Ascending aorta (tissue), 2 donors: ENCODE measurements at regions not wholly inside any gene's neighbourhood (a gene's known extent, or its start where the extent isn't known, plus 50 kb on each side); places are given as distances from the start of the nearest gene placed in this dataset.

ENCODE experiments used
- DNase-seq, 2 donors: peaks; one replicate each; pipeline ENCODE4 v3.0.0-alpha.2; 2019; ENCODE audit warnings: low spot score in 2 of 2
- H3K27ac ChIP-seq, 2 donors: fragments of 200-600 bp; sonication (generic); one replicate each; pipeline ENCODE4 v1.5.1; 2016 to 2017; ENCODE audit warnings: mild to moderate bottlenecking in 1 of 2
- H3K27me3 ChIP-seq: fragments of 200-600 bp; sonication (generic); one replicate; pipeline ENCODE4 v1.5.1; 2017
- H3K36me3 ChIP-seq, 2 donors: fragments of 200-600 bp; sonication (generic); one replicate each; pipeline ENCODE4 v1.5.1; 2016
- H3K4me1 ChIP-seq, 2 donors: fragments of 200-600 bp; sonication (generic); one replicate each; pipeline ENCODE4 v1.5.1; 2016 to 2017; ENCODE audit warnings: mild to moderate bottlenecking in 1 of 2
- H3K4me3 ChIP-seq, 2 donors: fragments of 200-600 bp; sonication (generic); one replicate each; pipeline ENCODE4 v1.5.1; 2016 to 2017; ENCODE audit warnings: mild to moderate bottlenecking in 1 of 2
- H3K9me3 ChIP-seq, 2 donors: fragments of 200-600 bp; sonication (generic); one replicate each; pipeline ENCODE4 v1.5.1; 2016
- intact Hi-C: fragments of 100-400 bp; cut with DNase I; formaldehyde crosslinking; loops from one replicate; pipeline ENCODE4 v1.15.1; 2023
- TF ChIP-seq, protein P1 (sequence below), 3 experiments: fragments of 200-600 bp in 2 of 3; fragments of 450-650 bp in 1 of 3; sonication (generic) in 2 of 3; IDR thresholded peaks; one replicate each; pipeline ENCODE4 v1.5.1; 2016 to 2019; ENCODE audit warnings: antibody characterized with exemption in 3 of 3, mild to moderate bottlenecking in 1 of 3, moderate library complexity in 1 of 3

DNA sequence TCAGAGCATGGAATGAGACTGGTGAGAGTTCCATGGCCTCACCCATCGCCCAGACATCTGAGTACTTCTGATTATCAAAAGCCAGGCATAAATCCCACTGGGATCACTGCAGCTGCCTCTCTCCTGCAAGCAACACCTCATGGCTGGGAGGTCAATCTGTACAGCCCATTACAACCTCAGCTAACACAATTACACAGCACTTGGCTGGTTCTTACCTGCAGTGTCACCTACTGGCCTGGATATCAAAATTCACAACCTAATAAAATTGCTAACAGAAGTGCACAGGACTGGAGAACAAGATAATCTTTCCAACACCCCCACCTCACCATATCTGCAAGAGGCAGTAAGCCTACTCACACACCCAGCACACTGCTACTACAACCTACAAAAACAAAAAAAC is 341.7 kb upstream of the NDST3 start:
- TF ChIP-seq, protein P1, sequence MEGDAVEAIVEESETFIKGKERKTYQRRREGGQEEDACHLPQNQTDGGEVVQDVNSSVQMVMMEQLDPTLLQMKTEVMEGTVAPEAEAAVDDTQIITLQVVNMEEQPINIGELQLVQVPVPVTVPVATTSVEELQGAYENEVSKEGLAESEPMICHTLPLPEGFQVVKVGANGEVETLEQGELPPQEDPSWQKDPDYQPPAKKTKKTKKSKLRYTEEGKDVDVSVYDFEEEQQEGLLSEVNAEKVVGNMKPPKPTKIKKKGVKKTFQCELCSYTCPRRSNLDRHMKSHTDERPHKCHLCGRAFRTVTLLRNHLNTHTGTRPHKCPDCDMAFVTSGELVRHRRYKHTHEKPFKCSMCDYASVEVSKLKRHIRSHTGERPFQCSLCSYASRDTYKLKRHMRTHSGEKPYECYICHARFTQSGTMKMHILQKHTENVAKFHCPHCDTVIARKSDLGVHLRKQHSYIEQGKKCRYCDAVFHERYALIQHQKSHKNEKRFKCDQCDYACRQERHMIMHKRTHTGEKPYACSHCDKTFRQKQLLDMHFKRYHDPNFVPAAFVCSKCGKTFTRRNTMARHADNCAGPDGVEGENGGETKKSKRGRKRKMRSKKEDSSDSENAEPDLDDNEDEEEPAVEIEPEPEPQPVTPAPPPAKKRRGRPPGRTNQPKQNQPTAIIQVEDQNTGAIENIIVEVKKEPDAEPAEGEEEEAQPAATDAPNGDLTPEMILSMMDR (IDR thresholded peaks at IDR 0.05), result no peak
- no peaks in the 10 kb centered on the region for H3K4me1 ChIP-seq
- intact Hi-C loops, result no loop called here
- H3K27me3 ChIP-seq, result no peaks in the 10 kb centered on the region
- no peak overlapping the region for H3K4me3 ChIP-seq
- no peaks in the 10 kb centered on the region for H3K36me3 ChIP-seq
- no peak for DNase-seq
- H3K27ac ChIP-seq, result no peak overlapping the region
- H3K9me3 ChIP-seq, result peaks cover 0 to 4% of the 10 kb centered on the region in 2 donors

DNA sequence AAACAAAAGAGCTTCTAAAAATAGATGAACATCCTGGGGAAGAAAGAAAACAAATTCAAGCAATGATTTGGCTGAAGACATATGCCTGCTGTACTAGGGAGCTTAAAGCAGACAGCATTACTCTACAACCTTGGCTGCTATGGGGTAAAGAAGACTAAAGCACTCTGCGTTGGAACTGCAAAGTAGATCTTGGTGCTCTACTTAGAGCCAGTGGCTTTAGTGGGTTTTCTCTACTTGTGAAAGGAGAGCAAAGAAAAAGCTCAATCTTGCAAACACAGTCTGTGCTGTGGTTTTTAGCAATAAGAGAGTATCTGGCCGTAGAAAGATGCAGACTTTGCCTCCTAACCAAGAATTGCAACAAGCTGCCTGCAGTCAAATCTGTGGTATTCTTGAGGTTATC is 334.7 kb upstream of the NDST3 start:
- Histone ChIP-seq H3K4me1 (no peaks in the 10 kb centered on the region), H3K9me3 (no peaks in the 10 kb centered on the region), H3K27me3 (no peaks in the 10 kb centered on the region), H3K27ac (no peak overlapping the region), H3K36me3 (no peaks in the 10 kb centered on the region), H3K4me3 (no peak overlapping the region)
- TF ChIP-seq, protein P1 (IDR thresholded peaks at IDR 0.05), result no peak
- DNase-seq, result no peak
- intact Hi-C loops, result no loop called here

DNA sequence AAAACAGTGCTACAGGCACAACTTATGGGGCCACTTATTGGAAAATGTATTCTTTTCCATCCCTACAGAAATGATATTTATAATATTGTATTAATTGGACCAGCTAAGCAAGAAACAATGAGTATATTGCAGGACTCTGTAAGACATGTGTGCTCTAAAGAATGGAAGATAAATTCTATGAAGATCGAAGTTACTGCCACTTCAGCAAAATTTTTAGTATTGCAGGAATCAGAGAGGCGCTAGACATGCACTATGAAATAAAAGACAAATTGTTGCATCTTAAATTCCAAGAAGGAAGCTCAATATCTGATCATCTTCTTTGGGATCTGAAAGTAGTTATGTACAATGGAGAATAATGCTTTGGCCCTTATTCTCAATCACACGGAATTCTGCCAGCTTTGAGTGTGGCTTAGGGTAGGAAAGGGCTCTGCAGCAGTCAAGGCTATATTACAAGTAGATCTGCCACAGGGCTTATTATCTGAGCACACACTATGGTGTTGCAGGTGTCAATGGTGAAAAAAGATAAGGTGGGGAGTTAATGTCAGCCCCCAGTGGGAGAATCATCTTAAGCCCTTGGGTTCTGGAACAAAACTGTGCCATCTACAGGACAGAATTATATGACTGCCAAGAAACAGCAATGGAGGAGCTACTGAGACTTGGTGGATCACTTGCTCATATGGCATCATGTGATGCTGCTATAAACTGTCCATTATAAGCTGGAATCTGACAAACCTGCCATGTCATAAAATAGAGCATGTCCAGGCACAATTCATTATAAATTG is 334.0 kb upstream of the NDST3 start:
- Histone ChIP-seq H3K36me3 (no peaks in the 10 kb centered on the region), H3K27me3 (no peaks in the 10 kb centered on the region), H3K9me3 (no peaks in the 10 kb centered on the region), H3K4me1 (no peaks in the 10 kb centered on the region), H3K27ac (no peak overlapping the region), H3K4me3 (no peak overlapping the region)
- TF ChIP-seq, protein P1 (IDR thresholded peaks at IDR 0.05), result no peak
- intact Hi-C loops, result no loop called here
- DNase-seq, result no peak

DNA sequence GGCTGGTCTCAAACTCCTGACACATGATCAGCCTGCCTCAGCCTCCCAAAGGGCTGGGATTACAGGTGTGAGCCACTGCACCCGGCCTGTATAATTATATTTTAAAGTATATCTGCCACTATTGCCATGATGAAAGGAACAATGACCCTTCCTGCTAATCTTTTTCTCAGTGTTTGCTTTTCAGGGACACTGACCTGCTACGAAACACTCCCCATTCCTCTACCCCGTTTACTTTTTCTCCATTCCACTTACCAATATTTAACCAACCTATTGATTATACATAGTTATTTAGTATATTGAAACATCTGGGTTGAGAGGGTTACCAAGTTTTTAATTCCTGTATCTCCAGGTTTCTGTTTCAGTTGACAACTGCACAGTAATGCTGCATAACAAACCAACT is 331.9 kb upstream of the NDST3 start:
- H3K4me3 ChIP-seq, result no peak overlapping the region
- no peak for DNase-seq
- TF ChIP-seq, protein P1 (IDR thresholded peaks at IDR 0.05), result no peak
- no peak overlapping the region for H3K27ac ChIP-seq
- H3K9me3 ChIP-seq, result no peaks in the 10 kb centered on the region
- no peaks in the 10 kb centered on the region for H3K36me3 ChIP-seq
- H3K4me1 ChIP-seq, result no peaks in the 10 kb centered on the region
- no peaks in the 10 kb centered on the region for H3K27me3 ChIP-seq
- intact Hi-C loops, result no loop called here

DNA sequence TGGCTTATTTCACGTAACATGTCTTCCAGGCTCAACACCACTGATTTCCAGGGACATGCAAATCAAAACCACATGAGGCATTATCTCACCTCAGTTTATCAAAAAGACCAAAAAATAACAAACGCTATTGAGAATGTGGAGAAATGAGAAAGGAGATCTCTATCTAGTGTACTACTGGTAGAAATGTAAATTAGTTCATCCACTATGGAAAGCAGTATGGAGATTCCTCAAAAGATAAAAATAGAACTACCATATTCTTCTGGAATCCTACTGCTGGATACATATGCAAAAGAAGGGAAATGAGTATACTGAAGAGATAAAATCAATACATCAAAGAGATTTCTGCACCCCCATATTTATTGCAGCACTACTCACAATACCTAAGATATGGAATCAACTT is 329.6 kb upstream of the NDST3 start:
- H3K27me3 ChIP-seq, result no peaks in the 10 kb centered on the region
- no peak overlapping the region for H3K27ac ChIP-seq
- TF ChIP-seq, protein P1 (IDR thresholded peaks at IDR 0.05), result no peak
- H3K4me3 ChIP-seq, result no peak overlapping the region
- H3K36me3 ChIP-seq, result no peaks in the 10 kb centered on the region
- intact Hi-C loops, result no loop called here
- no peaks in the 10 kb centered on the region for H3K9me3 ChIP-seq
- no peak for DNase-seq
- H3K4me1 ChIP-seq, result no peaks in the 10 kb centered on the region
